Suprapubic skin (tissue), 4 donors: ENCODE measurements at regions not wholly inside any gene's neighbourhood (a gene's known extent, or its start where the extent isn't known, plus 50 kb on each side); places are given as distances from the start of the nearest gene placed in this dataset.

Source experiments
- DNase-seq, 2 donors: peaks; one replicate each; pipeline ENCODE4 v3.0.0-alpha.2; 2019; ENCODE audit warnings: low spot score in 2 of 2
- H3K27ac ChIP-seq: fragments of 200-600 bp; sonication (generic); one replicate; pipeline ENCODE4 v1.5.1; 2019
- H3K27me3 ChIP-seq: fragments of 200-600 bp; sonication (generic); one replicate; pipeline ENCODE4 v1.5.1; 2019
- H3K36me3 ChIP-seq: fragments of 200-600 bp; sonication (generic); one replicate; pipeline ENCODE4 v1.5.1; 2019
- H3K4me1 ChIP-seq: fragments of 200-600 bp; sonication (generic); one replicate; pipeline ENCODE4 v1.5.1; 2019
- H3K4me3 ChIP-seq: fragments of 200-600 bp; sonication (generic); one replicate; pipeline ENCODE4 v1.5.1; 2019; ENCODE audit warnings: mild to moderate bottlenecking
- H3K9me3 ChIP-seq: fragments of 200-600 bp; sonication (generic); one replicate; pipeline ENCODE4 v1.5.1; 2019
- EP300 ChIP-seq: sonication (generic); formaldehyde crosslinking; IDR thresholded peaks from one replicate; pipeline ENCODE4 v1.6.1; 2017; ENCODE audit warnings: antibody characterized with exemption
- POLR2A ChIP-seq, 2 donors: fragments of 450-650 bp; IDR thresholded peaks; one replicate each; pipeline ENCODE4 v1.6.1; 2017; ENCODE audit warnings: antibody characterized with exemption in 2 of 2, mild to moderate bottlenecking in 2 of 2, moderate library complexity in 2 of 2
- POLR2AphosphoS5 ChIP-seq, 3 donors: sonication (generic); formaldehyde crosslinking; IDR thresholded peaks; one replicate each; pipeline ENCODE4 v1.6.1; 2017; ENCODE audit warnings: antibody characterized with exemption in 3 of 3
- WGBS: methylation state at CpG from one replicate; pipeline ENCODE4 v1.1.5; 2018; 5-methylcytosine and 5-hydroxymethylcytosine counted together
- TF ChIP-seq, protein P1 (sequence below), 2 donors: fragments of 200-600 bp in 1 of 2; fragments of 450-650 bp in 1 of 2; sonication (generic) in 1 of 2; IDR thresholded peaks; one replicate each; pipeline ENCODE4 v1.5.1; 2016 to 2019; ENCODE audit warnings: antibody characterized with exemption in 2 of 2, mild to moderate bottlenecking in 1 of 2, moderate library complexity in 1 of 2

GRCh38 chr1:238653693-238654321 is 732.6 kb upstream of the CHRM3 start:
- no peaks in the 10 kb centered on the region for H3K36me3 ChIP-seq
- TF ChIP-seq, protein P1, sequence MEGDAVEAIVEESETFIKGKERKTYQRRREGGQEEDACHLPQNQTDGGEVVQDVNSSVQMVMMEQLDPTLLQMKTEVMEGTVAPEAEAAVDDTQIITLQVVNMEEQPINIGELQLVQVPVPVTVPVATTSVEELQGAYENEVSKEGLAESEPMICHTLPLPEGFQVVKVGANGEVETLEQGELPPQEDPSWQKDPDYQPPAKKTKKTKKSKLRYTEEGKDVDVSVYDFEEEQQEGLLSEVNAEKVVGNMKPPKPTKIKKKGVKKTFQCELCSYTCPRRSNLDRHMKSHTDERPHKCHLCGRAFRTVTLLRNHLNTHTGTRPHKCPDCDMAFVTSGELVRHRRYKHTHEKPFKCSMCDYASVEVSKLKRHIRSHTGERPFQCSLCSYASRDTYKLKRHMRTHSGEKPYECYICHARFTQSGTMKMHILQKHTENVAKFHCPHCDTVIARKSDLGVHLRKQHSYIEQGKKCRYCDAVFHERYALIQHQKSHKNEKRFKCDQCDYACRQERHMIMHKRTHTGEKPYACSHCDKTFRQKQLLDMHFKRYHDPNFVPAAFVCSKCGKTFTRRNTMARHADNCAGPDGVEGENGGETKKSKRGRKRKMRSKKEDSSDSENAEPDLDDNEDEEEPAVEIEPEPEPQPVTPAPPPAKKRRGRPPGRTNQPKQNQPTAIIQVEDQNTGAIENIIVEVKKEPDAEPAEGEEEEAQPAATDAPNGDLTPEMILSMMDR (IDR thresholded peaks at IDR 0.05): no peak
- TF ChIP-seq EP300 (no peak), POLR2AphosphoS5 (IDR thresholded peaks at IDR 0.05) (no peak), POLR2A (IDR thresholded peaks at IDR 0.05) (no peak)
- no peak overlapping the region for H3K4me3 ChIP-seq
- H3K9me3 ChIP-seq: no peaks in the 10 kb centered on the region
- H3K4me1 ChIP-seq: no peaks in the 10 kb centered on the region
- H3K27ac ChIP-seq: no peak overlapping the region
- DNase-seq: no peak
- H3K27me3 ChIP-seq: no peaks in the 10 kb centered on the region
- WGBS: 76% methylated on average over 4 of the region's 4 CpGs

DNA sequence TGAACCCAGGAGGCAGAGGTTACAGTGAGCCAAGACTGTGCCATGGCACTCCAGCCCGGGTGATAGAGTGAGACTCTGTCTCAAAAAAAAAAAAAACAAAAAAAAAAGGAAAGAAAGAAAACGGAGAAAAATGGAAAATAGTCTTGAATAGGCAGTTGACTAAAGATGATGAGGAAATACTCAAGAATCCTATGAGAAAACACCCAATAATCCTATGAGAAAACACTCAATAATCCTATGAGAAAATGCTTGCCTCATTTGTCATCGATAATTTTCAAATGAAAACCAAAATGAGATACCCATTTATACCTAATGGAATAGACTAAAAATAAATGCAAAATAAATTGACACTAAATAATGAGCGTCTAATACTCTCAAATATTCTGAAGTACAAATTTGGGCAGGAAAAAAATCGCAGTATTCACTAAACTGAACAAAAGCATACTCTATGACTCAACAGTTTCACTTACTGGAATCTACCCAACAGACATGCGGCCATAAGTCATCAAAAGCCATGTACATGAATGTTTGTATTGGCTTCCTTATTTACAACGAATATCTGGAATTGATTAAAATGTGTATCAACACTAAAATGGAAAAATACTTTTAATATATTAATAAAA is 733.9 kb upstream of the CHRM3 start:
- H3K36me3 ChIP-seq: no peaks in the 10 kb centered on the region
- TF ChIP-seq POLR2AphosphoS5 (IDR thresholded peaks at IDR 0.05): no peak
- TF ChIP-seq EP300: no peak
- TF ChIP-seq, protein P1 (IDR thresholded peaks at IDR 0.05): no peak
- TF ChIP-seq POLR2A (IDR thresholded peaks at IDR 0.05): no peak
- no peaks in the 10 kb centered on the region for H3K9me3 ChIP-seq
- H3K27me3 ChIP-seq: no peaks in the 10 kb centered on the region
- no peak overlapping the region for H3K27ac ChIP-seq
- DNase-seq: no peak
- 80% methylated on average over 7 of the region's 7 CpGs for WGBS
- no peak overlapping the region for H3K4me3 ChIP-seq
- no peaks in the 10 kb centered on the region for H3K4me1 ChIP-seq

DNA sequence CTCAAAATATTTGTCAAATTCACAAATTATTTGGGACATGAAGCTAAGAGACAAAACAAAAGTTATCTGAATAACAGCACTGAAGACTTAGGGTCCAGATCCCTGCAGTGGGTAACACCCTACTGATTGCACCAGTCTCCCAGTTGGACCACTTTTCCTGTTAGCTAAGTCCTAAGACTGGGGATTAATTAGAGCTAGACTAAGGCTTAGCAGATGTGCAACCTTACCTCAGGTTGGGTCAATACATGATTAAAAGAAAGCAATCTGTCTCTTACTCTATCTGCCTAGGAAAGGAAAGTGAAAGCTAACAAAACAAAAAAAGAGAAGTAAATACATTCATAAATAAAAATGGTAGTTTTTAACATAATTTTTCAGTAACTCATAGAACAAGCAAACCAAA is 737.2 kb upstream of the CHRM3 start:
- TF ChIP-seq EP300 (no peak), POLR2A (IDR thresholded peaks at IDR 0.05) (no peak), POLR2AphosphoS5 (IDR thresholded peaks at IDR 0.05) (no peak)
- TF ChIP-seq, protein P1 (IDR thresholded peaks at IDR 0.05): no peak
- Histone ChIP-seq H3K27me3 (no peaks in the 10 kb centered on the region), H3K9me3 (no peaks in the 10 kb centered on the region), H3K4me1 (no peaks in the 10 kb centered on the region), H3K36me3 (no peaks in the 10 kb centered on the region), H3K27ac (no peak overlapping the region), H3K4me3 (no peak overlapping the region)
- DNase-seq: no peak

- WGBS: 86% methylated on average over 4 of the region's 4 CpGs
- no peaks in the 10 kb centered on the region for H3K36me3 ChIP-seq
Observed at GRCh38 chr1:238648751-238649150, 737.6 kb upstream of the CHRM3 start.

GRCh38 chr1:238648296-238648695 is 738.1 kb upstream of the CHRM3 start:
- Histone ChIP-seq H3K4me1 (no peaks in the 10 kb centered on the region), H3K4me3 (no peak overlapping the region), H3K36me3 (no peaks in the 10 kb centered on the region), H3K9me3 (no peaks in the 10 kb centered on the region), H3K27ac (no peak overlapping the region), H3K27me3 (no peaks in the 10 kb centered on the region)
- no peak for DNase-seq
- no peak for TF ChIP-seq POLR2AphosphoS5 (IDR thresholded peaks at IDR 0.05)
- no peak for TF ChIP-seq POLR2A (IDR thresholded peaks at IDR 0.05)
- no peak for TF ChIP-seq EP300
- TF ChIP-seq, protein P1 (IDR thresholded peaks at IDR 0.05): no peak
- 77% methylated on average over 1 of the region's 1 CpG for WGBS

More at GRCh38 chr1:238648751-238649150, 737.6 kb upstream of the CHRM3 start:
- H3K27me3 ChIP-seq: no peaks in the 10 kb centered on the region
- no peak for DNase-seq
- H3K4me3 ChIP-seq: no peak overlapping the region
- no peak for TF ChIP-seq POLR2A (IDR thresholded peaks at IDR 0.05)
- TF ChIP-seq, protein P1 (IDR thresholded peaks at IDR 0.05): no peak
- no peak for TF ChIP-seq EP300
- TF ChIP-seq POLR2AphosphoS5 (IDR thresholded peaks at IDR 0.05): no peak
- H3K9me3 ChIP-seq: no peaks in the 10 kb centered on the region
- H3K27ac ChIP-seq: no peak overlapping the region
- no peaks in the 10 kb centered on the region for H3K4me1 ChIP-seq
